DND-41 (cell line): ENCODE measurements at regions not wholly inside any gene's neighbourhood (a gene's known extent, or its start where the extent isn't known, plus 50 kb on each side); places are given as distances from the start of the nearest gene placed in this dataset.

Experiments used
- CTCF ChIP-seq: IDR thresholded peaks from 2 replicates; pipeline ENCODE4 v1.5.1; 2012; ENCODE audit warnings: borderline replicate concordance, low read length, moderate library complexity, mild to moderate bottlenecking; ENCODE audit not compliant: poor library complexity, severe bottlenecking; ENCODE audit errors: extremely low read depth
- EZH2 ChIP-seq: IDR thresholded peaks from 3 replicates; pipeline ENCODE4 v1.6.1; 2012; ENCODE audit warnings: borderline replicate concordance, low read depth, mild to moderate bottlenecking, moderate library complexity, low read length, inconsistent platforms; ENCODE audit not compliant: severe bottlenecking

- TF ChIP-seq CTCF = no peak
- TF ChIP-seq EZH2 = no peak
Observed at GRCh38 chr2:236636714-236637470, 67.3 kb downstream of the ACKR3 start.
